GM08714 (cell line): ENCODE measurements at regions not wholly inside any gene's neighbourhood (a gene's known extent, or its start where the extent isn't known, plus 50 kb on each side); places are given as distances from the start of the nearest gene placed in this dataset.

Source experiments
- H3K4me3 ChIP-seq: fragments of 200-500 bp; sonication (Bioruptor generic); 2 replicates; pipeline ENCODE4 v1.5.1; 2014; ENCODE audit warnings: mild to moderate bottlenecking, low read length, inconsistent platforms
- ZNF274 ChIP-seq: IDR thresholded peaks from 2 replicates; pipeline ENCODE4 v1.6.1; 2012; ENCODE audit warnings: mild to moderate bottlenecking, low read depth, low read length

- no peak overlapping the region for H3K4me3 ChIP-seq
Measured at GRCh38 chr2:59462422-59463197, 1090.8 kb downstream of the BCL11A start.

GRCh38 chr2:59461127-59461526 lies 1092.3 kb downstream of the BCL11A start:
- H3K4me3 ChIP-seq, result no peak overlapping the region
- TF ChIP-seq ZNF274, result no peak

More at GRCh38 chr2:59462422-59463197, 1090.8 kb downstream of the BCL11A start:
- no peak for TF ChIP-seq ZNF274

- H3K4me3 ChIP-seq, result no peak overlapping the region
- TF ChIP-seq ZNF274, result no peak
Measured at GRCh38 chr2:59458800-59459199, 1094.7 kb downstream of the BCL11A start.

- no peak for TF ChIP-seq ZNF274
- H3K4me3 ChIP-seq, result no peak overlapping the region
Measured at GRCh38 chr2:59456285-59456684, 1097.2 kb downstream of the BCL11A start.

- no peak for TF ChIP-seq ZNF274
- H3K4me3 ChIP-seq, result no peak overlapping the region
Measured at GRCh38 chr2:59449274-59449673, 1104.2 kb downstream of the BCL11A start.

GRCh38 chr2:59440491-59440890 lies 1113.0 kb downstream of the BCL11A start:
- TF ChIP-seq ZNF274, result no peak
- H3K4me3 ChIP-seq, result no peak overlapping the region

GRCh38 chr2:59435635-59436034 lies 1117.8 kb downstream of the BCL11A start:
- no peak overlapping the region for H3K4me3 ChIP-seq
- TF ChIP-seq ZNF274, result no peak

GRCh38 chr2:59428940-59429339 lies 1124.5 kb downstream of the BCL11A start:
- no peak overlapping the region for H3K4me3 ChIP-seq
- TF ChIP-seq ZNF274, result no peak

GRCh38 chr2:59427980-59428379 lies 1125.5 kb downstream of the BCL11A start:
- H3K4me3 ChIP-seq, result no peak overlapping the region
- no peak for TF ChIP-seq ZNF274

- no peak for TF ChIP-seq ZNF274
- no peak overlapping the region for H3K4me3 ChIP-seq
Measured at GRCh38 chr2:59425247-59425646, 1128.2 kb downstream of the BCL11A start.

- no peak for TF ChIP-seq ZNF274
- H3K4me3 ChIP-seq, result no peak overlapping the region
Measured at GRCh38 chr2:59413751-59414570, 1139.5 kb downstream of the BCL11A start.

- H3K4me3 ChIP-seq, result no peak overlapping the region
- no peak for TF ChIP-seq ZNF274
Measured at GRCh38 chr2:59399126-59399525, 1154.3 kb downstream of the BCL11A start.

GRCh38 chr2:59398081-59398480 lies 1155.4 kb downstream of the BCL11A start:
- H3K4me3 ChIP-seq, result no peak overlapping the region
- TF ChIP-seq ZNF274, result no peak

GRCh38 chr2:59395119-59395518 lies 1154.0 kb upstream of the FANCL start:
- H3K4me3 ChIP-seq, result no peak overlapping the region
- no peak for TF ChIP-seq ZNF274

GRCh38 chr2:59391896-59392295 lies 1150.8 kb upstream of the FANCL start:
- no peak overlapping the region for H3K4me3 ChIP-seq
- no peak for TF ChIP-seq ZNF274

- TF ChIP-seq ZNF274, result no peak
Measured at GRCh38 chr2:59390581-59390980, 1149.5 kb upstream of the FANCL start.

More at GRCh38 chr2:59390581-59390980, 1149.5 kb upstream of the FANCL start:
- H3K4me3 ChIP-seq, result no peak overlapping the region
